OCI-LY7 (cell line): ENCODE measurements at regions not wholly inside any gene's neighbourhood (a gene's known extent, or its start where the extent isn't known, plus 50 kb on each side); places are given as distances from the start of the nearest gene placed in this dataset.

Source experiments
- CTCF ChIP-seq: fragments of 200-600 bp; sonication (generic); conservative IDR thresholded peaks from 2 replicates; pipeline ENCODE4 v1.5.1; 2014; ENCODE audit warnings: mild to moderate bottlenecking, antibody characterized with exemption, low read length, moderate library complexity, mixed read lengths
- EZH2phosphoT487 ChIP-seq: fragments of 200-600 bp; sonication (generic); IDR thresholded peaks from 2 replicates; pipeline ENCODE4 v1.6.1; 2018; ENCODE audit warnings: low read depth, borderline replicate concordance, mild to moderate bottlenecking, mixed run types, antibody characterized with exemption, low read length, moderate library complexity, mixed read lengths

- TF ChIP-seq CTCF (no peak), EZH2phosphoT487 (no peak)
These were observed 166.6 kb downstream of the SLC28A3 start for GRCh38 chr9:84173961-84174360.
